H9 (cell line): ENCODE measurements at regions not wholly inside any gene's neighbourhood (a gene's known extent, or its start where the extent isn't known, plus 50 kb on each side); places are given as distances from the start of the nearest gene placed in this dataset.
A peak's percentile ranks its signal among the peaks of the same experiment; 100 is the strongest.

ENCODE experiments used
- DNase-seq: peaks from one replicate; pipeline ENCODE4 v3.0.0-alpha.2; 2017
- H2AFZ ChIP-seq: one replicate; pipeline ENCODE4 v1.6.1; 2013; ENCODE audit warnings: mild to moderate bottlenecking, low read length, control low read depth, moderate library complexity
- H2AK5ac ChIP-seq: 2 replicates; pipeline ENCODE4 v1.6.1; 2013; ENCODE audit warnings: low read length, control low read depth, mixed read lengths; ENCODE audit not compliant: insufficient read length
- H2BK120ac ChIP-seq: one replicate; pipeline ENCODE4 v1.6.1; 2013; ENCODE audit warnings: low read depth, mild to moderate bottlenecking, low read length, control low read depth, inconsistent platforms; ENCODE audit not compliant: poor library complexity, severe bottlenecking
- H2BK12ac ChIP-seq: 2 replicates; pipeline ENCODE4 v1.6.1; 2013; ENCODE audit warnings: low read length, control low read depth, mixed read lengths, low read depth; ENCODE audit not compliant: insufficient read length
- H2BK15ac ChIP-seq: 2 replicates; pipeline ENCODE4 v1.6.1; 2013; ENCODE audit warnings: low read depth, low read length, control low read depth
- H2BK20ac ChIP-seq: one replicate; pipeline ENCODE4 v1.6.1; 2013; ENCODE audit warnings: low read depth, mild to moderate bottlenecking, low read length, control low read depth, inconsistent platforms; ENCODE audit not compliant: poor library complexity, severe bottlenecking
- H2BK5ac ChIP-seq: 2 replicates; pipeline ENCODE4 v1.6.1; 2013; ENCODE audit warnings: low read length, control low read depth, mixed read lengths; ENCODE audit not compliant: insufficient read length
- H3K14ac ChIP-seq: 2 replicates; pipeline ENCODE4 v1.6.1; 2013; ENCODE audit warnings: low read length, control low read depth; ENCODE audit not compliant: insufficient read depth
- H3K18ac ChIP-seq: 2 replicates; pipeline ENCODE4 v1.6.1; 2013; ENCODE audit warnings: low read depth, mild to moderate bottlenecking, mixed read lengths, low read length, control low read depth; ENCODE audit not compliant: insufficient read length
- H3K23ac ChIP-seq: 2 replicates; pipeline ENCODE4 v1.6.1; 2013; ENCODE audit warnings: low read length, control low read depth, mixed read lengths, low read depth; ENCODE audit not compliant: insufficient read length
- H3K23me2 ChIP-seq: 2 replicates; pipeline ENCODE4 v1.6.1; 2013; ENCODE audit warnings: low read depth, mild to moderate bottlenecking, mixed read lengths, low read length, control low read depth; ENCODE audit not compliant: insufficient read length, poor library complexity, severe bottlenecking
- H3K27ac ChIP-seq: 2 replicates; pipeline ENCODE4 v1.5.1; 2013; ENCODE audit warnings: low read length, control low read depth, mixed read lengths, low read depth; ENCODE audit not compliant: insufficient read length
- H3K27me3 ChIP-seq: 2 replicates; pipeline ENCODE4 v1.6.1; 2013; ENCODE audit warnings: low read length, control low read depth, inconsistent platforms; ENCODE audit not compliant: insufficient read depth
- H3K4ac ChIP-seq: 2 replicates; pipeline ENCODE4 v1.6.1; 2013; ENCODE audit warnings: low read depth, mild to moderate bottlenecking, control low read depth, inconsistent platforms, low read length, moderate library complexity
- H3K4me1 ChIP-seq: 2 replicates; pipeline ENCODE4 v1.6.1; 2013; ENCODE audit warnings: low read length, control low read depth, inconsistent platforms; ENCODE audit not compliant: insufficient read depth
- H3K4me2 ChIP-seq: 2 replicates; pipeline ENCODE4 v1.6.1; 2013; ENCODE audit warnings: low read length, control low read depth, mixed read lengths; ENCODE audit not compliant: insufficient read length, insufficient read depth
- H3K56ac ChIP-seq: 2 replicates; pipeline ENCODE4 v1.6.1; 2013; ENCODE audit warnings: low read depth, mild to moderate bottlenecking, mixed read lengths, low read length, control low read depth; ENCODE audit not compliant: insufficient read length
- H3K79me1 ChIP-seq: 2 replicates; pipeline ENCODE4 v1.6.1; 2013; ENCODE audit warnings: low read depth, mild to moderate bottlenecking, moderate library complexity, low read length, control low read depth, inconsistent platforms; ENCODE audit not compliant: insufficient read depth, poor library complexity, severe bottlenecking
- H3K79me2 ChIP-seq: 2 replicates; pipeline ENCODE4 v1.6.1; 2013; ENCODE audit warnings: low read length, control low read depth, inconsistent platforms; ENCODE audit not compliant: insufficient read depth
- H3K9ac ChIP-seq: 2 replicates; pipeline ENCODE4 v1.6.1; 2013; ENCODE audit warnings: low read length, control low read depth, mixed read lengths; ENCODE audit not compliant: insufficient read length; ENCODE audit errors: extremely low read depth
- H3K9me3 ChIP-seq: one replicate; pipeline ENCODE4 v1.6.1; 2013; ENCODE audit warnings: low read depth, low read length, inconsistent platforms; ENCODE audit not compliant: control insufficient read depth
- H3T11ph ChIP-seq: one replicate; pipeline ENCODE4 v1.6.1; 2013; ENCODE audit warnings: mild to moderate bottlenecking, low read length, control low read depth, inconsistent platforms
- H4K20me1 ChIP-seq: one replicate; pipeline ENCODE4 v1.6.1; 2013; ENCODE audit not compliant: control insufficient read depth, insufficient read length, insufficient read depth
- H4K5ac ChIP-seq: 2 replicates; pipeline ENCODE4 v1.6.1; 2013; ENCODE audit warnings: low read depth, mild to moderate bottlenecking, mixed read lengths, low read length, control low read depth; ENCODE audit not compliant: insufficient read length
- H4K8ac ChIP-seq: replicated peaks from 2 replicates; pipeline ENCODE4 v1.6.1; 2013; ENCODE audit warnings: low read length, control low read depth, mixed read lengths, low read depth; ENCODE audit not compliant: insufficient read length
- H4K91ac ChIP-seq: 2 replicates; pipeline ENCODE4 v1.6.1; 2013; ENCODE audit warnings: low read depth, mild to moderate bottlenecking, moderate library complexity, mixed read lengths, low read length, control low read depth; ENCODE audit not compliant: insufficient read length
- H3K27ac Mint-ChIP-seq, 3 experiments: 2 replicates in 2 of 3; 3 replicates in 1 of 3; pipeline ENCODE4 v1.8.0; 2020 to 2021; ENCODE audit warnings: mixed read lengths in 3 of 3, mild to moderate bottlenecking in 1 of 3, moderate library complexity in 1 of 3
- H3K27me3 Mint-ChIP-seq: 2 replicates; pipeline ENCODE4 v1.8.0; 2021; ENCODE audit warnings: low read depth, mild to moderate bottlenecking, moderate library complexity, mixed read lengths
- H3K36me3 Mint-ChIP-seq, 3 experiments: 2 replicates in 2 of 3; 3 replicates in 1 of 3; pipeline ENCODE4 v1.8.0; 2020 to 2021; ENCODE audit warnings: low read depth in 3 of 3, mixed read lengths in 3 of 3; ENCODE audit not compliant: insufficient read depth in 1 of 3
- H3K4me1 Mint-ChIP-seq, 2 experiments: 2 replicates each; pipeline ENCODE4 v1.8.0; 2020; ENCODE audit warnings: mixed read lengths in 2 of 2
- H3K4me3 Mint-ChIP-seq, 2 experiments: 2 replicates in 1 of 2; 3 replicates in 1 of 2; pipeline ENCODE4 v1.8.0; 2020 to 2021; ENCODE audit warnings: mild to moderate bottlenecking in 2 of 2, mixed read lengths in 2 of 2, moderate library complexity in 1 of 2
- H3K9me3 Mint-ChIP-seq, 2 experiments: 2 replicates in 1 of 2; 3 replicates in 1 of 2; pipeline ENCODE4 v1.8.0; 2020; ENCODE audit warnings: mild to moderate bottlenecking in 2 of 2, mixed read lengths in 2 of 2, moderate library complexity in 1 of 2
- CTCF ChIP-seq: fragments of 200-600 bp; sonication (generic); conservative IDR thresholded peaks from 3 replicates; pipeline ENCODE4 v1.8.0; 2021; ENCODE audit warnings: antibody characterized with exemption, mild to moderate bottlenecking
- WGBS: extraction: QIAGEN DNeasy Blood & Tissue Kit; methylation state at CpG from one replicate; pipeline ENCODE4 v1.1.7; 2013; ENCODE audit warnings: missing lambda C conversion rate, low lambda C conversion rate, mixed read lengths; ENCODE audit not compliant: insufficient read length; ENCODE audit errors: extremely low coverage; 5-methylcytosine and 5-hydroxymethylcytosine counted together

- H2BK20ac ChIP-seq: no peak overlapping the region
- WGBS: no CpG with 5 or more reads among the region's 5 CpGs
- H3K14ac ChIP-seq: no peak overlapping the region; the same call in 1 of the 2 replicates
- no peak overlapping the region for H3K9ac ChIP-seq
- no peak overlapping the region for H3K4me3 Mint-ChIP-seq
- H2AFZ ChIP-seq: no peak overlapping the region
- H3K9me3 ChIP-seq: no peaks in the 10 kb centered on the region
- H4K91ac ChIP-seq: no peak overlapping the region
- H4K5ac ChIP-seq: no peak overlapping the region
- peak overlapping the region; percentile 72 for H3K27ac ChIP-seq
- H3K56ac ChIP-seq: no peak overlapping the region
- H4K8ac ChIP-seq: no peak overlapping the region
- peak overlapping the region; percentile 20 to 92 (median 92); a peak in 6 of 7 replicates for H3K27ac Mint-ChIP-seq
- H4K20me1 ChIP-seq: no peaks in the 10 kb centered on the region
- peaks cover 23 to 25% of the 10 kb centered on the region in 2 experiments for H3K4me1 Mint-ChIP-seq
- H3K79me1 ChIP-seq: no peaks in the 10 kb centered on the region
- no peak for TF ChIP-seq CTCF
- H2BK5ac ChIP-seq: no peak overlapping the region
- no peaks in the 10 kb centered on the region for H3K27me3 ChIP-seq
- H3K4ac ChIP-seq: no peak overlapping the region
- H3K23ac ChIP-seq: no peak overlapping the region
- peaks cover 0 to 8% (median 0%) of the 10 kb centered on the region in 3 experiments; a peak in 3 of 7 replicates for H3K36me3 Mint-ChIP-seq
- no peak overlapping the region for H3K4me2 ChIP-seq
- no peaks in the 10 kb centered on the region for H3K27me3 Mint-ChIP-seq
- H3K23me2 ChIP-seq: no peaks in the 10 kb centered on the region
- no peak for DNase-seq
- peaks cover 3 to 6% of the 10 kb centered on the region in 2 experiments; a peak in 4 of 5 replicates for H3K9me3 Mint-ChIP-seq
- peaks cover 3% of the 10 kb centered on the region; the same call in 1 of the 2 replicates for H3K4me1 ChIP-seq
- H2BK12ac ChIP-seq: no peak overlapping the region
- no peaks in the 10 kb centered on the region for H3K79me2 ChIP-seq
- H3K18ac ChIP-seq: no peak overlapping the region
- H2BK15ac ChIP-seq: no peak overlapping the region
- H2AK5ac ChIP-seq: no peak overlapping the region
- H3T11ph ChIP-seq: no peak overlapping the region
- H2BK120ac ChIP-seq: no peak overlapping the region
These were observed 91.3 kb downstream of the MFAP3L start for GRCh38 chr4:169934794-169935429.
